Spleen (tissue), 7 donors: ENCODE measurements at regions not wholly inside any gene's neighbourhood (a gene's known extent, or its start where the extent isn't known, plus 50 kb on each side); places are given as distances from the start of the nearest gene placed in this dataset.

Experiments
- POLR2A ChIP-seq, 3 donors: fragments of 450-650 bp; IDR thresholded peaks; one replicate each; pipeline ENCODE4 v1.5.1; 2017; ENCODE audit warnings: antibody characterized with exemption in 3 of 3, mild to moderate bottlenecking in 1 of 3
- POLR2AphosphoS5 ChIP-seq, 3 donors: sonication (generic); formaldehyde crosslinking; IDR thresholded peaks; one replicate each; pipeline ENCODE4 v1.5.1; 2017; ENCODE audit warnings: antibody characterized with exemption in 3 of 3
- TF ChIP-seq, protein P1 (sequence below), 11 experiments: fragments of 200-600 bp in 7 of 11; fragments of 450-650 bp in 4 of 11; sonication (generic) in 4 of 11; IDR thresholded peaks in 8 of 11; conservative IDR thresholded peaks in 3 of 11; 1 replicate in 7 of 11; 2 replicates in 4 of 11; pipeline versions ENCODE4 v1.4.0 to v1.8.0; 2016 to 2021; ENCODE audit warnings: antibody characterized with exemption in 11 of 11, inconsistent platforms in 4 of 11, mild to moderate bottlenecking in 1 of 11
- donor health status: DM: no; HTN: no; CAD: no; lungs with moderate emphysema.
- donor health status: DM: no; HTN: no; CAD: no.
- donor health status: DM: no; HTN: no; CAD: no.

DNA sequence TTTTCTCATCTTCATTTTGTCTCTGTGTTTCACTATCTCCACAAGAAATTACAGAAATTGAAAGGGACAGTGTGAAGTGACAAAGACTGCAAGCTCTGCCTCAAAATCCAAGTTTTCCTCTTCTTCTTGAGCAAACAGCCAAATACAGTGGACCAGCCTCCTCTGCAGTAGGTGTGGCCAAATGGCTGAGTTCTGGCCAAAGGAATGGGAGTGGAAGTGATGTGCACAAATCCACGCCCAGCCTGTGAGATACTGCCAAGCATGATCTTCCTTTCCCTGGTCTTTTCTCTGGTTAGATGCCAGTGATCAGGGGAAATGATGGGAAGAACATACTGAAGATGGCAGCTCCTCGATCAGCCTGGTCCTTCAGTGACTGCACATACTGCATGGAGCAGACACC, 111.0 kb upstream of the CPNE4 start:
- TF ChIP-seq, protein P1, sequence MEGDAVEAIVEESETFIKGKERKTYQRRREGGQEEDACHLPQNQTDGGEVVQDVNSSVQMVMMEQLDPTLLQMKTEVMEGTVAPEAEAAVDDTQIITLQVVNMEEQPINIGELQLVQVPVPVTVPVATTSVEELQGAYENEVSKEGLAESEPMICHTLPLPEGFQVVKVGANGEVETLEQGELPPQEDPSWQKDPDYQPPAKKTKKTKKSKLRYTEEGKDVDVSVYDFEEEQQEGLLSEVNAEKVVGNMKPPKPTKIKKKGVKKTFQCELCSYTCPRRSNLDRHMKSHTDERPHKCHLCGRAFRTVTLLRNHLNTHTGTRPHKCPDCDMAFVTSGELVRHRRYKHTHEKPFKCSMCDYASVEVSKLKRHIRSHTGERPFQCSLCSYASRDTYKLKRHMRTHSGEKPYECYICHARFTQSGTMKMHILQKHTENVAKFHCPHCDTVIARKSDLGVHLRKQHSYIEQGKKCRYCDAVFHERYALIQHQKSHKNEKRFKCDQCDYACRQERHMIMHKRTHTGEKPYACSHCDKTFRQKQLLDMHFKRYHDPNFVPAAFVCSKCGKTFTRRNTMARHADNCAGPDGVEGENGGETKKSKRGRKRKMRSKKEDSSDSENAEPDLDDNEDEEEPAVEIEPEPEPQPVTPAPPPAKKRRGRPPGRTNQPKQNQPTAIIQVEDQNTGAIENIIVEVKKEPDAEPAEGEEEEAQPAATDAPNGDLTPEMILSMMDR (IDR thresholded peaks at IDR 0.05 in 8 of 11, conservative IDR thresholded peaks at IDR 0.05 in 3 of 11) = no peak
- TF ChIP-seq POLR2AphosphoS5 (IDR thresholded peaks at IDR 0.05) (no peak), POLR2A (IDR thresholded peaks at IDR 0.05) (no peak)
